ENCODE measurements at regions not wholly inside any gene's neighbourhood (a gene's known extent, or its start where the extent isn't known, plus 50 kb on each side); places are given as distances from the start of the nearest gene placed in this dataset.
"Not testable (repeated sequence)": the region's sequence is repeated elsewhere in the genome, so short reads cannot be mapped to it uniquely, and the experiment has no call there.

GRCh38 chr11:44388828-44389657 lies 79.1 kb upstream of the ALX4 start:
- WGBS = 21% methylated on average over 10 of the region's 10 CpGs
- ATAC-seq (no peak), DNase-seq (no peak)
- H3K27me3 ChIP-seq (ENCODE audit: control insufficient read depth, insufficient read depth) = no peaks in the 10 kb centered on the region
- no peaks in the 10 kb centered on the region for H3K4me1 ChIP-seq (ENCODE audit: control insufficient read depth, insufficient read depth, low read length)
- no peak overlapping the region for H3K4me3 ChIP-seq (ENCODE audit: low read length)
- H3K9me3 ChIP-seq (ENCODE audit: control insufficient read depth, low read length) = peaks cover 2% of the 10 kb centered on the region
- H3K27ac ChIP-seq (ENCODE audit: low read length) = no peak overlapping the region
- intact Hi-C loops (cut with DNase I) = no loop called here

GRCh38 chr11:44389963-44390605 lies 80.1 kb upstream of the ALX4 start:
- no peak overlapping the region for H3K27ac ChIP-seq (ENCODE audit: low read length)
- no peak overlapping the region for H3K4me3 ChIP-seq (ENCODE audit: low read length)
- no peaks in the 10 kb centered on the region for H3K4me1 ChIP-seq (ENCODE audit: control insufficient read depth, insufficient read depth, low read length)
- no peaks in the 10 kb centered on the region for H3K27me3 ChIP-seq (ENCODE audit: control insufficient read depth, insufficient read depth)
- intact Hi-C loops (cut with DNase I) = no loop called here
- no peak for DNase-seq
- WGBS = 91% methylated on average over 3 of the region's 3 CpGs
- H3K9me3 ChIP-seq (ENCODE audit: control insufficient read depth, low read length) = peaks cover 2% of the 10 kb centered on the region
- ATAC-seq = no peak

GRCh38 chr11:44391004-44391403 lies 81.1 kb upstream of the ALX4 start:
- ATAC-seq; DNase-seq; intact Hi-C loops (cut with DNase I); H3K4me3 ChIP-seq (ENCODE audit: low read length); H3K4me1 ChIP-seq (ENCODE audit: control insufficient read depth, insufficient read depth, low read length); H3K27me3 ChIP-seq (ENCODE audit: control insufficient read depth, insufficient read depth); H3K9me3 ChIP-seq (ENCODE audit: control insufficient read depth, low read length); H3K27ac ChIP-seq (ENCODE audit: low read length): not testable (repeated sequence)
- WGBS = 87% methylated on average over 3 of the region's 3 CpGs

- H3K27me3 ChIP-seq (ENCODE audit: control insufficient read depth, insufficient read depth); ATAC-seq; H3K9me3 ChIP-seq (ENCODE audit: control insufficient read depth, low read length); DNase-seq; intact Hi-C loops (cut with DNase I); H3K27ac ChIP-seq (ENCODE audit: low read length); H3K4me1 ChIP-seq (ENCODE audit: control insufficient read depth, insufficient read depth, low read length); H3K4me3 ChIP-seq (ENCODE audit: low read length): not testable (repeated sequence)
- WGBS = 75% methylated on average over 10 of the region's 10 CpGs
Observed at GRCh38 chr11:44396746-44397145, 86.8 kb upstream of the ALX4 start.

DNA sequence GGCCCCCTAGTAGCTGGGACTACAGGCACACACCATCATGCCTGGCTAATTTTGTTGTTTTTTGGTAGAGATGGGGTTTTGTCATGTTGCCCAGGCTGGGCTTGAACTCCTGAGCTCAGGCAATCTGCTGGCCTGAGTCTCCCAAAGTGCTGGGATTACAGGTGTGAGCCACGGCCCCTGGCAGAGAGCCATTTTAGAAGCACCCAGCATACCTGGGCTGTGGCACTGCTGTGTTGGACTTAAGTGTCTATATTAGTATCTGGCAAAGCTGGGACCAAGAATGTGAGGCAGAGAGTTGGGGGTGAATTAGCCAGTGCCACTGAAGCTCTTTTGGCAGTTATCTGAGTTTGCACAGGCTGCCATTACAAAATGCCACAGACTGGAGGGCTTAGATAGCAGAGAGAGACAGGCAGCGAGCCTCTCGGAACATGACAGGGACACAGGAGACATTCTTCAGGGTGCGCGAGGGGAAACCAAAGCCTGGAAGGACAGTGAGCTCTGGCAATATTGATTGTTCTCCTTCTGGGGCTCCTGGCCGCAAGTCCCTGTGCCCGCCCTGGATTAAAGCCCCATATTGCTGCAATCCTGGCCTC lies 87.7 kb upstream of the ALX4 start:
- no peaks in the 10 kb centered on the region for H3K27me3 ChIP-seq (ENCODE audit: control insufficient read depth, insufficient read depth)
- DNase-seq (no peak), ATAC-seq (peak in 1 of 2 donors; percentile 29)
- intact Hi-C loops (cut with DNase I) = no loop called here
- H3K4me3 ChIP-seq (ENCODE audit: low read length) = no peak overlapping the region
- H3K27ac ChIP-seq (ENCODE audit: low read length) = no peak overlapping the region
- peaks cover 4% of the 10 kb centered on the region for H3K4me1 ChIP-seq (ENCODE audit: control insufficient read depth, insufficient read depth, low read length)
- 69% methylated on average over 7 of the region's 7 CpGs for WGBS
- no peaks in the 10 kb centered on the region for H3K9me3 ChIP-seq (ENCODE audit: control insufficient read depth, low read length)

DNA sequence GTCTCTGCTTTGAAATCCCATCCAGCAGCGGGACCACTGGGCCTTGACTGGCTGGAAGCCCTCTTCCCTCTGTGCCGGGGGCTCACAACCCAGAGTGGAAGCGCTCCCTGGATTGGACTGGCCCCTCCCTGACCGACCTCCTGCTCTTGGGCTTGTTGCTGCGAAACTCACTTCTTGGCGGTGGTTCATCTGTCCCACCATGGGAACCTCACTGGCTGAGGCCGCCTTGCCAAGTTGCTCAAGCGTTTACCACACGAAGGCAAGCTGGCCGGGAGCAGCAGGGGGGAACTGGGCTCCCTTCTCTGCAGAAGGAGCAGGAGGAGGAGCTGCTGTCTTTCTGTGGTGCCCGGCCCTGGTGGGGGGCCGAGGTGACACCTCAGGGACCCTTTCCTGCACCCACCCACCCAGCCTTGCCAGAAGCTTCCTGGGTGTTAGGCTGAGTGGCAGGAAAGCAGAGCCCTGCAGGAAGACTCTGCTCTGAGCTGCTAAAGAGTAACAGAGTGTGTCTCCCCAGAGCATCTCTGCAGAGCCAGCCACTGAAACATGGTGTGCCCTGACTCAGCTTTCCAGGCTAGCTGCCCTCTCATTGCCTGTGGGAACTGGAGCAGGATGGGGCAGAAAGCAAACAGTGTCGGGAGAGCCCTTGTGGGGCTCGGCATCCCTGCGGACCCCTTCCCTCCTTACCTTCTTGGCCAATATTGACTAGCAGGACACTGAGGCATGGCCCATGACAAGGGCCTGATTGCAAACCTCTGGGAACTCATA lies 88.5 kb upstream of the ALX4 start:
- H3K4me3 ChIP-seq (ENCODE audit: low read length) = no peak overlapping the region
- intact Hi-C loops (cut with DNase I) = no loop called here
- H3K4me1 ChIP-seq (ENCODE audit: control insufficient read depth, insufficient read depth, low read length) = peaks cover 4% of the 10 kb centered on the region
- WGBS = 62% methylated on average over 15 of the region's 15 CpGs
- DNase-seq (no peak), ATAC-seq (peak in 1 of 2 donors; percentile 26)
- H3K27ac ChIP-seq (ENCODE audit: low read length) = no peak overlapping the region
- no peaks in the 10 kb centered on the region for H3K9me3 ChIP-seq (ENCODE audit: control insufficient read depth, low read length)
- H3K27me3 ChIP-seq (ENCODE audit: control insufficient read depth, insufficient read depth) = no peaks in the 10 kb centered on the region

DNA sequence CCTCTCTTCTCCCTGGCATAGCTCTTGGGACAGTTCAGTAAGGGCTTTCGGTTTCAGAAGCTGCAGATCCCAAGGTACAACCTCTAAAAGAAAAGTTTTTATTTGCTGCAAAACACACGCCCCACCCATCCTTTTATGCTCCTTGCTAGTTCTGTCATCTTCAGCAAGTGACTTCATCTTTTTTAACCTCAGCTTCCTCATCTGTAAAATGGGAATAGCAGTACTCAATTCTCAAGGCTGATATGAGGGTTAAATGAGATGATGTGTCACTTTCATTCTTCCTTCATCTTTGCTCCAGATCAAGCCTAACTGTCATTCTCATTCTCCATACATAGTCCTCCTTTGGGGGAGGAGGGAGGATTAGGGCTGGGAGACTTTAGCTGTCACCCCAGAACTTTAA lies 90.0 kb upstream of the ALX4 start:
- H3K27me3 ChIP-seq (ENCODE audit: control insufficient read depth, insufficient read depth) = no peaks in the 10 kb centered on the region
- intact Hi-C loops (cut with DNase I) = no loop called here
- H3K9me3 ChIP-seq (ENCODE audit: control insufficient read depth, low read length) = no peaks in the 10 kb centered on the region
- peaks cover 4% of the 10 kb centered on the region for H3K4me1 ChIP-seq (ENCODE audit: control insufficient read depth, insufficient read depth, low read length)
- no peak for DNase-seq
- H3K27ac ChIP-seq (ENCODE audit: low read length) = no peak overlapping the region
- WGBS = 38% methylated on average over 2 of the region's 2 CpGs
- ATAC-seq = no peak
- no peak overlapping the region for H3K4me3 ChIP-seq (ENCODE audit: low read length)

DNA sequence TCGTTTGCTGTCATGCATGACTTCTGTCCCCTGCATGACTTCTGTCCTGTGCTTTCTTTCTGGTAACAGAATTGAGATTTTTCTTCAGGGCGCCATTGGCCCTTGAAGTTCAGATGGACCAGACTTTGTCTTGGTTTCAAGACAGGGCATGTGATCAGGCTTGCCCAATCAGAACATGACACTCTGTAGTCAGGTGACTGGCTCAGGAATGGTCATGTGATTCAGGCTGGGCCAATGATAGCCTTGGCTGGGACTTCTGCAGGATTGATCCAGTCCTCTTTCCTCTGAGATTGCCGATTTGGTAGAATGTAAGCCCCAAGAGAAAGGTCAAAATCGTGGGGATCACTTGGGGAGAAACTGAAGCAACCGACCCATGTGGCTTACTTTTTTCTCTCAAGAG lies 90.5 kb upstream of the ALX4 start:
- no peak for ATAC-seq
- WGBS = 91% methylated on average over 5 of the region's 5 CpGs

GRCh38 chr11:44402466-44403075 lies 92.6 kb upstream of the ALX4 start:
- H3K4me3 ChIP-seq (ENCODE audit: low read length) = no peak overlapping the region
- ATAC-seq (no peak), DNase-seq (no peak)
- H3K4me1 ChIP-seq (ENCODE audit: control insufficient read depth, insufficient read depth, low read length) = peaks cover 4% of the 10 kb centered on the region
- H3K9me3 ChIP-seq (ENCODE audit: control insufficient read depth, low read length) = no peaks in the 10 kb centered on the region
- WGBS = 67% methylated on average over 12 of the region's 12 CpGs
- intact Hi-C loops (cut with DNase I) = no loop called here
- H3K27ac ChIP-seq (ENCODE audit: low read length) = no peak overlapping the region
- no peaks in the 10 kb centered on the region for H3K27me3 ChIP-seq (ENCODE audit: control insufficient read depth, insufficient read depth)

More for the DNA sequence above, 90.5 kb upstream of the ALX4 start:
- no peak for DNase-seq
- Histone ChIP-seq H3K27ac (ENCODE audit: low read length) (no peak overlapping the region), H3K4me1 (ENCODE audit: control insufficient read depth, insufficient read depth, low read length) (peaks cover 4% of the 10 kb centered on the region), H3K4me3 (ENCODE audit: low read length) (no peak overlapping the region), H3K9me3 (ENCODE audit: control insufficient read depth, low read length) (no peaks in the 10 kb centered on the region), H3K27me3 (ENCODE audit: control insufficient read depth, insufficient read depth) (no peaks in the 10 kb centered on the region)
- intact Hi-C loops (cut with DNase I) = no loop called here

DNA sequence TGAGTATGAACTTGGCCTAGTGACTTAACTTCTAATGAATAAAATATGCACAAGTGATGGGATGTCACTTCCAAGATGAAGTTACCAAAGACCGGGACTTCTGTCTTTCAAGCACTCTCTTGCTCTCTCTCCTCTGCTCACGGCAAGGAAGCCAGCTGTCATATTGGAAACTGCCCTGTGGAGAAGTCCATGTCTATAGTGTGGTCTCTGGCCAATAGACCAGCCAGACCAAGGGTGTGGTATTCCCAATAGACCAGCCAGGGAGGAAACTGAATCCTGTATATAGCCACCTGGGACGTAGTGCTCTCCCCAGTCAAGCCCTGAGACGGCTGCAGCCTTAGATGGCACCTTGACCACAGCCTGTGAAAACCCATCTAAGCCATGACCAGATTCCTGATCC lies 93.2 kb upstream of the ALX4 start:
- Histone ChIP-seq H3K4me1 (ENCODE audit: control insufficient read depth, insufficient read depth, low read length) (no peaks in the 10 kb centered on the region), H3K27ac (ENCODE audit: low read length) (no peak overlapping the region), H3K27me3 (ENCODE audit: control insufficient read depth, insufficient read depth) (no peaks in the 10 kb centered on the region), H3K9me3 (ENCODE audit: control insufficient read depth, low read length) (no peaks in the 10 kb centered on the region), H3K4me3 (ENCODE audit: low read length) (no peak overlapping the region)
- intact Hi-C loops (cut with DNase I) = no loop called here
- 61% methylated on average over 4 of the region's 4 CpGs for WGBS
- DNase-seq = no peak
- ATAC-seq = no peak

Measured in right cardiac atrium (tissue), 5 donors.